ENCODE measurements at regions not wholly inside any gene's neighbourhood (a gene's known extent, or its start where the extent isn't known, plus 50 kb on each side); places are given as distances from the start of the nearest gene placed in this dataset.

DNA sequence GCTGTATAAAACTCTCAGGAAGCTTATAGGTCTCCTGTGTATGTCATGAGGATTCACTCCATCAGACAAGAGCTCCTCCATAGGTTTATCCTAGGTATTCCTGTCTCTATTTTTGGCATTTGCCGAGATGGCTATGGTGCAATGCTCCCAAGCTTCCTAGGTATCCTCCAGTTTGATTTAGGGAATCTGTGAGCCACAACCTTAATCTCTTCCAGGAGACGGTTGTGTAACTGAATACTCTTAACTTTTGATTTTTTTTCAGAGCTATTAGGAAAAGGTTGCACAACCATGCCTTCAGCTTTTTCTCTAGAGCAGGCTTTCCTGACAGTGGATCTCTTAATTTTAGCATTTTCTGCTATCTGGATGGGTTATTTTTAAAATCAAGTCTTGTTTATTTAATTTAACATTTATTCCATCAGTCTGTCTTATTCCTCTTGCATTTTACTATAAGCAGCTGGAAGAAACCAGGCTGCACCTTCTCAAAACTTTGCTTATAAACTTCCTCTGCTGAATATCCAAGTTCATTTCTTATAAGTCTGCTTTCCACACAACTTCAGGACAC lies 69.4 kb upstream of the BACE2 start:
- no peak overlapping the region for H3K4me3 ChIP-seq (ENCODE audit: low read depth, low read length)
- no peak for DNase-seq (ENCODE audit: low read depth)
- TF ChIP-seq, protein P1, sequence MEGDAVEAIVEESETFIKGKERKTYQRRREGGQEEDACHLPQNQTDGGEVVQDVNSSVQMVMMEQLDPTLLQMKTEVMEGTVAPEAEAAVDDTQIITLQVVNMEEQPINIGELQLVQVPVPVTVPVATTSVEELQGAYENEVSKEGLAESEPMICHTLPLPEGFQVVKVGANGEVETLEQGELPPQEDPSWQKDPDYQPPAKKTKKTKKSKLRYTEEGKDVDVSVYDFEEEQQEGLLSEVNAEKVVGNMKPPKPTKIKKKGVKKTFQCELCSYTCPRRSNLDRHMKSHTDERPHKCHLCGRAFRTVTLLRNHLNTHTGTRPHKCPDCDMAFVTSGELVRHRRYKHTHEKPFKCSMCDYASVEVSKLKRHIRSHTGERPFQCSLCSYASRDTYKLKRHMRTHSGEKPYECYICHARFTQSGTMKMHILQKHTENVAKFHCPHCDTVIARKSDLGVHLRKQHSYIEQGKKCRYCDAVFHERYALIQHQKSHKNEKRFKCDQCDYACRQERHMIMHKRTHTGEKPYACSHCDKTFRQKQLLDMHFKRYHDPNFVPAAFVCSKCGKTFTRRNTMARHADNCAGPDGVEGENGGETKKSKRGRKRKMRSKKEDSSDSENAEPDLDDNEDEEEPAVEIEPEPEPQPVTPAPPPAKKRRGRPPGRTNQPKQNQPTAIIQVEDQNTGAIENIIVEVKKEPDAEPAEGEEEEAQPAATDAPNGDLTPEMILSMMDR (IDR thresholded peaks at IDR 0.05; ENCODE audit: insufficient read depth, low read depth, low read length, missing control alignments) = no peak

DNA sequence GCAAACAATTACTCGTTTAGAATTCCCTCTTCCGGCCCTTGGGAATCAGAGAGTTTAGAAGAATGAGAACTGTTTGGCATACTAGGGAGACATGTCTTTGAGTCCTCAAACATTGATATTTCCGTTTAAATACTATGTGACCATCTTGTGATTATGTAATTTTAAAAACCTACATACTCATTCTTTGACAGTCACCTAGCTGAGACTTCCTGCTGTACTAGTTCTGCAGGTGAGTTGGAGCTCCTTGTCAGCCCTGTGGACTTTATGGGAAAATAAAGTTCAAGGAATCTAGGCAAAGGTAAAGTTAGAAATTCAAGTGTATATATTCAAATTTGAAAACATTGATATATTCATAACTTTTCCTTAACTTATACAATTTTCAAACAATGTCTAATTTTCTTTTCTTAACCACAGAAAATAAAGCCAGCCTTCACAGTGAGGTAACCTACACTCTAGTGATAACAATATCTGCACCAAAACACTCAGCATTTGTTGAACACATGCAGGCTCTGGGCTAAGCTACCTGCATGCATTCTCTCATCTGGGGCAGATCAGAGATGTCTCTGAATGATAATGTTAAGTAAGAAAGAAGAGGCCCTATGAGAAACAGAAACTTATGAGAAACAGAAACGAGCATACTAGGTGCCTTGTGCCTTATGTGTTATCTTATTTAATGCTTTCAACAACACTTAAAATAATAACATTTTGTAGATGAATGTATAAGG lies 67.0 kb upstream of the BACE2 start:
- no peak for DNase-seq (ENCODE audit: low read depth)
- TF ChIP-seq, protein P1 (IDR thresholded peaks at IDR 0.05; ENCODE audit: insufficient read depth, low read depth, low read length, missing control alignments) = no peak
- no peak overlapping the region for H3K4me3 ChIP-seq (ENCODE audit: low read depth, low read length)

DNA sequence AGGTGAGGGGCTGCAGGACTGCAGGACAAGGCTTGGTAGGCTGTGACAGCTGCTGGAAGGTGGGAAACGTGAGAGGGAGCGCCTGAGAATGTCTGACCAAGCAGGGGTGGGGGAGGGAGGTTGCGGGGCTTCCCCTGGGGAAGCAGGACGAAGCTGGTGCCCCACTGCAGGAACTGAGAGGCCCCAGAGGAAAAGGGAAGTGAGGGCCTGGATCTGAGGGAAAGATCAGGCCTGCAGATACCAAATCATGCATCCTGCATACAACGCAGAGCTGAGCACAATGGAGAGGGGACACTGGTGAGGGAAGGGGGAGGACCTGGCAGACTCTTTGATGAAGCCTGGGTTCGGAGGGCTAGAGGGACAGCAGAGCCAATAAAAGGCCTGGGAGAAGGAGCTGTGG lies 65.7 kb upstream of the BACE2 start:
- TF ChIP-seq, protein P1 (IDR thresholded peaks at IDR 0.05; ENCODE audit: insufficient read depth, low read depth, low read length, missing control alignments) = no peak
- no peak for DNase-seq (ENCODE audit: low read depth)
- H3K4me3 ChIP-seq (ENCODE audit: low read depth, low read length) = no peak overlapping the region

DNA sequence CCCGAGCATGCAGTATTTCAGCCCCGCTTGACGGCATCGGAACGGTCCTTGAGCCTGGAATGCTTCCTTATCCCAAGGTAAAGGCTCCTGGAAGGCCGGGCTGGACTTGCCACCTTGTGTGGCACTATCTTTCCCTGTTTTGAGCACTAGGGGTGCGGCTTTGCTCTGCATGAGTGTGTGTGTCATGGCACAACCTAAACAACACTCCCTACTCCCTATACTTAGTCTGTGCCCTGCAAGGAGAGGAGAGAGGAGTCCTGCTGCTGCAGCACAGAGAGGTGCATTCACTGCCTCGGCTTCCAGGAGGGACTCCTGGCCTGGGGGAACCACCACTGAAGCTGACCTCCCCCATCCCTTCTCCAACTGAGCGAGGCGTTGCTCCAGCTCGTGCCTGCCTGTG lies 60.4 kb upstream of the BACE2 start:
- DNase-seq (ENCODE audit: low read depth) = no peak
- no peak overlapping the region for H3K4me3 ChIP-seq (ENCODE audit: low read depth, low read length)
- TF ChIP-seq, protein P1 (IDR thresholded peaks at IDR 0.05; ENCODE audit: insufficient read depth, low read depth, low read length, missing control alignments) = no peak

DNA sequence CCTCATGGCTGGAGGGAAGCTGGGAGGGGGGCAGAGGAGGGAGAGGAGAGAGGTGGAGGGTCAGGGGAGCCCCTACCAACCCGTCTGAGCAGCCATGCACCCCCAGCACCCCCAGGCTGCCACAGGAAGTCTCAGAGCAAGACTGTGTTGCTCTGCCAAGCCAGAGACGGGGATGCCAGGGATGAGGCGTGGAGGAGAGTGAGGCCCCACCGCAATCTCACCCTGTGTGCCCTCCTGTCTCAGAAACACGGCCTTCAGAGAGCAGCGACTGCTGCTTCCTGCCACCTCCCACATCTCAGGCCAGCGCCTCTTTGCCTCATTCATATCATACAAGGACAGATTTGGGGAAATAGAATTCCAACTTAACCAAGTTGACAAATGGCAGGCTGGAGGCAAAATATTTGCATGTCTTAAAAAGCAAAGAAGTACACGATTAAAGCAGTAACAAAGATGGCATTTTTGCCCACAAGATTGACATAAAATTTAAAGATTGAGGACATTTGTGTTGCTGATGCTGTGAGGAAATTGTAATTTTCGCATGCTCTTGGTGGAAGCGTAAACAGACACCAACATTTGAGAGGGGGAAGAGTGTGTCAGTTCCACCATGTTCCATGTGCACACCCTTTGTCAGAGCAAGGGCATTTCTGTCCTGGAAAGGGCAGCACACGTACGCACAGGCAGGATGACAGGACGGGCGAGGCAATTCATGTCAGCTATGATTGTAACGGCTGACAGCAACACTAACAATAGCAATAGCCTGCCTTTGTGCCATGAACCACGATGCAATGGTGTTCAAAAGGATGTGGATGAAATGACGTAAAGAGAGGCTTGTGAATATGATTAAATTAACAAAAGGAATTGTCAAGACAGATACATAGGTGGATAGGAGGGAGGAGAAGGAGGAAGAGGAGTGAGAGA lies 59.0 kb upstream of the BACE2 start:
- no peak for DNase-seq (ENCODE audit: low read depth)
- TF ChIP-seq, protein P1 (IDR thresholded peaks at IDR 0.05; ENCODE audit: insufficient read depth, low read depth, low read length, missing control alignments) = no peak
- no peak overlapping the region for H3K4me3 ChIP-seq (ENCODE audit: low read depth, low read length)

DNA sequence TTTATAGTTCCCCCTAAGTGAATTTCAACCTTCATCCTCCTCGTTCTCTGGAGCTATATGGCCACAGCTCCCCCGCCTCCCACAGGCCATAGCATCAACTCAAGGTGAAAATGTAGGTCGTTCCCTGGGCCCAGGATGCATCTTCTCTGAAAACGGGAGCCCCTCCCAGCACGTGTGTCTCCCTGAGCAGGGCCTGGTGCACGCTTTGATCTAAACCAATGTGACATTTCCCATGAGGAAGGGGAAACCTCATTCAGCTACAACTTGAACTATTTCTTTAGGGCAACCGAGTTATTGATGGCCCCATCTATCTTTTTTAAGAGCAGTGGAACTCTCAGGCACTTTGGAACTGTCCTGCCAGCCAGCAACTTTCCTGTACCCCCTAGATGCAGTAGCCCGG lies 57.8 kb upstream of the BACE2 start:
- no peak overlapping the region for H3K4me3 ChIP-seq (ENCODE audit: low read depth, low read length)
- no peak for DNase-seq (ENCODE audit: low read depth)
- TF ChIP-seq, protein P1 (IDR thresholded peaks at IDR 0.05; ENCODE audit: insufficient read depth, low read depth, low read length, missing control alignments) = no peak
